Right lobe of liver (tissue), 6 donors: ENCODE measurements at regions not wholly inside any gene's neighbourhood (a gene's known extent, or its start where the extent isn't known, plus 50 kb on each side); places are given as distances from the start of the nearest gene placed in this dataset.

Source experiments
- ATAC-seq, 4 donors: fragments of 200-7000 bp; cut with Tn5 transposase; one replicate each; pipeline ENCODE4 v1.9.1; 2020; ENCODE audit warnings: mild to moderate bottlenecking in 4 of 4, moderate library complexity in 4 of 4
- DNase-seq, 3 donors: peaks; one replicate each; pipeline ENCODE4 v3.0.0-alpha.2; 2020
- H3K27ac ChIP-seq, 3 donors: fragments of 200-600 bp; one replicate each; pipeline ENCODE4 v1.8.0; 2022
- H3K27me3 ChIP-seq, 2 donors: fragments of 200-600 bp; one replicate each; pipeline ENCODE4 v1.8.0; 2022
- H3K36me3 ChIP-seq, 4 donors: fragments of 200-600 bp; sonication (generic) in 1 of 4; one replicate each; pipeline versions ENCODE4 v1.5.1 to v1.8.0; 2017 to 2022; ENCODE audit warnings: control low read depth in 1 of 4
- H3K4me1 ChIP-seq, 4 donors: fragments of 200-600 bp; sonication (generic) in 1 of 4; one replicate each; pipeline versions ENCODE4 v1.5.1 to v1.8.0; 2017 to 2022; ENCODE audit warnings: control low read depth in 1 of 4
- H3K4me3 ChIP-seq, 3 donors: fragments of 200-600 bp; one replicate each; pipeline ENCODE4 v1.8.0; 2022
- H3K9me3 ChIP-seq, 4 donors: fragments of 200-600 bp; sonication (generic) in 1 of 4; one replicate each; pipeline versions ENCODE4 v1.5.1 to v1.8.0; 2017 to 2022; ENCODE audit warnings: control low read depth in 1 of 4
- CTCF ChIP-seq, 4 donors: fragments of 200-600 bp in 3 of 4; fragments of 450-650 bp in 1 of 4; IDR thresholded peaks; one replicate each; pipeline versions ENCODE4 v1.5.1 to v1.8.0; 2016 to 2022; ENCODE audit warnings: antibody characterized with exemption in 4 of 4, mild to moderate bottlenecking in 2 of 4
- POLR2A ChIP-seq: fragments of 450-650 bp; IDR thresholded peaks from one replicate; pipeline ENCODE4 v1.6.1; 2017; ENCODE audit warnings: antibody characterized with exemption, mild to moderate bottlenecking
- WGBS: methylation state at CpG from one replicate; pipeline ENCODE4 v1.1.6; 2018; ENCODE audit warnings: low coverage, low lambda C conversion rate; ENCODE audit not compliant: insufficient coverage; ENCODE audit errors: missing lambda C conversion rate; 5-methylcytosine and 5-hydroxymethylcytosine counted together
- intact Hi-C, 2 donors: fragments of 100-400 bp; cut with DNase I; formaldehyde crosslinking; loops; one replicate each; pipeline versions ENCODE4 v1.11.2 to v1.14.1; 2022
- donor health status: DM: no; HTN: yes; CAD: no.
- donor health status: DM: no; HTN: no; CAD: no.
- donor health status: DM: no; HTN: no; CAD: no.
- donor health status: DM: no; HTN: yes; CAD: no.
- donor health status: DM: no; HTN: yes; CAD: no.

DNA sequence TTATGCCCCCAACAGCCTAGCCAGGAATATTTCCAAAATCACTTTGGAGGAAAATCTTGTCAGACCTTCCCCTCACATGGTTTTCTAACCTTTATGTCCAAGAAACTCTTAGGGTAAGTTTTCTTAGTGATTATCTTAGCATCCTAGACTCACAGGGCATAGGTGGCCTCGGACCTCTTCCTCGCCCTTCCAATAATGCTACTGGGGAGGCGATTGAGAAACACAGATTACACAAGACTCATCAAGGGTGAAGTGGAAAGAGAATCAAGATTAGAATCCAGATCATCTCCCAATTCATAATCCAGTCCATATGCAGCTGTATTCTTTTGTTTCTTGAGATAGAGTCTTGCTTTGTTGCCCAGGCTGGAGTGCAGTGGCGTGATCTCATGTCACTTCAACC lies 358.4 kb upstream of the CDH5 start:
- ATAC-seq (no peak), DNase-seq (no peak)
- Histone ChIP-seq H3K27ac (no peak overlapping the region), H3K9me3 (no peaks in the 10 kb centered on the region), H3K4me1 (no peaks in the 10 kb centered on the region), H3K36me3 (no peaks in the 10 kb centered on the region), H3K4me3 (no peak overlapping the region), H3K27me3 (no peaks in the 10 kb centered on the region)
- WGBS, result 67% methylated on average over 4 of the region's 4 CpGs
- intact Hi-C loops, result no loop called here
- no peak for TF ChIP-seq POLR2A
- no peak for TF ChIP-seq CTCF (IDR thresholded peaks at IDR 0.05)

GRCh38 chr16:66007717-66008116 lies 358.8 kb upstream of the CDH5 start:
- intact Hi-C loops, result no loop called here
- no peak overlapping the region for H3K27ac ChIP-seq
- H3K4me3 ChIP-seq, result no peak overlapping the region
- TF ChIP-seq POLR2A, result no peak
- TF ChIP-seq CTCF (IDR thresholded peaks at IDR 0.05), result no peak
- no peaks in the 10 kb centered on the region for H3K27me3 ChIP-seq
- DNase-seq, result no peak
- no peak for ATAC-seq
- no peaks in the 10 kb centered on the region for H3K4me1 ChIP-seq
- WGBS, result 68% methylated on average over 6 of the region's 6 CpGs
- H3K36me3 ChIP-seq, result no peaks in the 10 kb centered on the region
- no peaks in the 10 kb centered on the region for H3K9me3 ChIP-seq

- TF ChIP-seq POLR2A, result no peak
- TF ChIP-seq CTCF (IDR thresholded peaks at IDR 0.05), result no peak
- ATAC-seq, result no peak
- H3K27me3 ChIP-seq, result no peaks in the 10 kb centered on the region
- no peaks in the 10 kb centered on the region for H3K9me3 ChIP-seq
- H3K4me1 ChIP-seq, result no peaks in the 10 kb centered on the region
- no peak for DNase-seq
- H3K36me3 ChIP-seq, result no peaks in the 10 kb centered on the region
- 70% methylated on average over 9 of the region's 9 CpGs for WGBS
- H3K27ac ChIP-seq, result no peak overlapping the region
- no peak overlapping the region for H3K4me3 ChIP-seq
- intact Hi-C loops, result no loop called here
Measured at GRCh38 chr16:66006485-66006884, 360.0 kb upstream of the CDH5 start.

DNA sequence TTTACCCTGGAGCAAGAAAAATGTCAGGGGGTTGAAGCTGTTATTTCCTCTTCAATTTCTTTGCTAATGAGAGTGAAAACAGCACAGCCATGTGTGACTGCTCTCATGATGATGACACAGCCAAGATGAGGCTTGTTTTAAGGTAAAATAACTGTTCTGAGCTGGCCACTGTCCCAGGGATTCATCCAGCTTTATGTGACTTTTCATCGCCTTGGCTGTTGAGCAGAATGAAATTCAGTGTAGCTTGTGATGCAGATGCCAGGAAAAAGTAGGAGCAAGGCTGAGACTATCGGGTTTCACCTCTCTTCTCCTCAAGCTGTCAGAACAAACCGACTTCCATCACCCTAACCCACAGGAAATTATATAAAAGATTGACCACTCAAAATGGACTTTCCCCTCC lies 361.8 kb upstream of the CDH5 start:
- DNase-seq, result no peak
- Histone ChIP-seq H3K4me3 (no peak overlapping the region), H3K4me1 (no peaks in the 10 kb centered on the region), H3K36me3 (no peaks in the 10 kb centered on the region), H3K27me3 (no peaks in the 10 kb centered on the region), H3K27ac (no peak overlapping the region), H3K9me3 (no peaks in the 10 kb centered on the region)
- WGBS, result 62% methylated on average over 3 of the region's 3 CpGs
- TF ChIP-seq POLR2A (no peak), CTCF (IDR thresholded peaks at IDR 0.05) (no peak)
- intact Hi-C loops, result no loop called here
- ATAC-seq, result no peak

GRCh38 chr16:66003201-66003600 lies 363.3 kb upstream of the CDH5 start:
- H3K9me3 ChIP-seq, result no peaks in the 10 kb centered on the region
- H3K4me3 ChIP-seq, result no peak overlapping the region
- H3K36me3 ChIP-seq, result no peaks in the 10 kb centered on the region
- H3K4me1 ChIP-seq, result no peaks in the 10 kb centered on the region
- WGBS, result 100% methylated on average over 1 of the region's 2 CpGs
- TF ChIP-seq CTCF (IDR thresholded peaks at IDR 0.05) (no peak), POLR2A (no peak)
- intact Hi-C loops, result no loop called here
- no peak for DNase-seq
- no peaks in the 10 kb centered on the region for H3K27me3 ChIP-seq
- no peak for ATAC-seq
- H3K27ac ChIP-seq, result no peak overlapping the region
